ENCODE measurements at regions not wholly inside any gene's neighbourhood (a gene's known extent, or its start where the extent isn't known, plus 50 kb on each side); places are given as distances from the start of the nearest gene placed in this dataset.

- Histone ChIP-seq H3K9me3 (no peaks in the 10 kb centered on the region), H3K4me1 (no peaks in the 10 kb centered on the region), H3K27me3 (no peaks in the 10 kb centered on the region), H3K36me3 (no peaks in the 10 kb centered on the region), H3K27ac (no peak overlapping the region), H3K4me3 (no peak overlapping the region)
- DNase-seq, result no peak
- TF ChIP-seq CTCF (IDR thresholded peaks at IDR 0.05), result no peak
- intact Hi-C loops (cut with DNase I), result no loop called here
- no peak for ATAC-seq
Observed at GRCh38 chr5:155091063-155091648, 77.6 kb downstream of the KIF4B start.

- H3K36me3 ChIP-seq, result no peaks in the 10 kb centered on the region
- ATAC-seq (no peak), DNase-seq (no peak)
- H3K4me1 ChIP-seq, result no peaks in the 10 kb centered on the region
- no peak for TF ChIP-seq CTCF (IDR thresholded peaks at IDR 0.05)
- H3K9me3 ChIP-seq, result no peaks in the 10 kb centered on the region
- intact Hi-C loops (cut with DNase I), result no loop called here
- H3K27ac ChIP-seq, result no peak overlapping the region
- no peak overlapping the region for H3K4me3 ChIP-seq
- H3K27me3 ChIP-seq, result no peaks in the 10 kb centered on the region
Observed at GRCh38 chr5:155091768-155092717, 78.5 kb downstream of the KIF4B start.

GRCh38 chr5:155094455-155094854 is 80.9 kb downstream of the KIF4B start:
- no peak for DNase-seq
- H3K27me3 ChIP-seq, result no peaks in the 10 kb centered on the region
- no peak overlapping the region for H3K27ac ChIP-seq
- intact Hi-C loops (cut with DNase I), result no loop called here
- TF ChIP-seq CTCF (IDR thresholded peaks at IDR 0.05), result no peak
- H3K9me3 ChIP-seq, result no peaks in the 10 kb centered on the region
- H3K4me1 ChIP-seq, result no peaks in the 10 kb centered on the region
- H3K4me3 ChIP-seq, result no peak overlapping the region
- H3K36me3 ChIP-seq, result no peaks in the 10 kb centered on the region
- ATAC-seq, result no peak

- Histone ChIP-seq H3K9me3 (no peaks in the 10 kb centered on the region), H3K4me3 (no peak overlapping the region), H3K4me1 (no peaks in the 10 kb centered on the region), H3K27me3 (no peaks in the 10 kb centered on the region), H3K36me3 (no peaks in the 10 kb centered on the region), H3K27ac (no peak overlapping the region)
- intact Hi-C loops (cut with DNase I), result no loop called here
- no peak for TF ChIP-seq CTCF (IDR thresholded peaks at IDR 0.05)
- no peak for DNase-seq
- no peak for ATAC-seq
Observed at GRCh38 chr5:155097995-155098394, 84.4 kb downstream of the KIF4B start.

- H3K27ac ChIP-seq, result no peak overlapping the region
- no peaks in the 10 kb centered on the region for H3K9me3 ChIP-seq
- intact Hi-C loops (cut with DNase I), result no loop called here
- no peaks in the 10 kb centered on the region for H3K36me3 ChIP-seq
- ATAC-seq, result no peak
- no peak overlapping the region for H3K4me3 ChIP-seq
- DNase-seq, result no peak
- TF ChIP-seq CTCF (IDR thresholded peaks at IDR 0.05), result no peak
- H3K27me3 ChIP-seq, result no peaks in the 10 kb centered on the region
- no peaks in the 10 kb centered on the region for H3K4me1 ChIP-seq
Observed at GRCh38 chr5:155098433-155098832, 84.9 kb downstream of the KIF4B start.
